Right lung (tissue), 2 donors: ENCODE measurements at regions not wholly inside any gene's neighbourhood (a gene's known extent, or its start where the extent isn't known, plus 50 kb on each side); places are given as distances from the start of the nearest gene placed in this dataset.

ENCODE experiments used
- DNase-seq, 2 donors: peaks; one replicate each; pipeline ENCODE4 v3.0.0-alpha.2; 2013

DNA sequence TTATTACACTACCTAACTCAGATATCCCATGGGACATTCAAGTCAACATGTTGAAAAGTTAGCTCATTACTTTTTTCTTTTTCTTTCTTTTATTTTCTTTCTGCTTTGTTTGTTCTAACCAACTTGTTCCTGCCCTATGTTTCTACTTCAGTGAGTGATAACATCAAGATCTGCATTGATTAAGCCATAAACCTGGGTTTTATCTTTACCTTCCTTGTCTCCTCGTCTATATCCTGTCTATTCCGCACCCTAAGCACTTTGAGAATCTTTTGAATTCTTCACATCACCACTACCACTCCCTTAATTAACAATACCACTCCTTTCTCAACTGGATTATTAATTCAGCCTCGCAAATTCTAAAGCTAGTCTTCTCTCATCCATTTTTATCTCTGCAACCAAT, 81.9 kb upstream of the AVPR1A start:
- DNase-seq: no peak

DNA sequence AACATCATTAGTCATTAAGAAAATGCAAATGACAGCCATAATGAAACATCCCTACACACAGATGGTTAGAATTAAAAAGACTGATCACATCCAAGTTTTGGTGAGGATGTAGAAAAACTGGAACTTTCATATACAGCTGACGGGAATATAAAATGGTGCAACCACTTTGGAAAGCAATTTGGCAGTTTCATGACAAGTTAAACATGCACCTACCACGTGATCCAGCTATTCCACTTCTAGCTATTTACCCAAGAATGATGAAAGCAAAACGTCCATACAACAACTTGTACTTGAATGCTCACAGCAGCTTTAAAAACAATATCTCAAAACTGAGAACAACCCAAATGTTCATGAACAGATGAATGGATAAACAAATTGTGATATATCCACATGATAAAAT, 77.9 kb upstream of the AVPR1A start:
- no peak for DNase-seq

GRCh38 chr12:63226792-63227463, 75.9 kb upstream of the AVPR1A start:
- no peak for DNase-seq

DNA sequence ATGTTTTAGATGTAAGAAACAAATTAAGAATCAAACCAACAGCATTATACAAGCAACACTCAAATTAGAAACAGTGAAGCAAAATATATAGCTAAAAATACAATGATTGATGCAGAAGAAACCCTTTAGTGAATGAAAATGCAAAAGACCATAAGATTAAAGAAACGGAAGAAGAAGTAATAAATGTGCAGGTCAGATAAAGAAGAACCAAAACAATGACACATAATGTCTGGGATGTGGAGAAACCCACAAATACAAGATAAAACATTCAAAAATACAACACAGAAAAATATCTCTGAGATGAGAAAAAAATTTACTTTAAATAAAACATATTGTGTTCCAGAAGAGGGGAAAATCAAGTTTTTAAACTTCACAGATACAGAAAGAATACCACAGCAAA, 73.4 kb upstream of the AVPR1A start:
- no peak for DNase-seq

GRCh38 chr12:63223128-63223527, 72.1 kb upstream of the AVPR1A start:
- DNase-seq: no peak

GRCh38 chr12:63222582-63222981, 71.6 kb upstream of the AVPR1A start:
- no peak for DNase-seq

- no peak for DNase-seq
Observed at GRCh38 chr12:63220921-63221320, 69.9 kb upstream of the AVPR1A start.

DNA sequence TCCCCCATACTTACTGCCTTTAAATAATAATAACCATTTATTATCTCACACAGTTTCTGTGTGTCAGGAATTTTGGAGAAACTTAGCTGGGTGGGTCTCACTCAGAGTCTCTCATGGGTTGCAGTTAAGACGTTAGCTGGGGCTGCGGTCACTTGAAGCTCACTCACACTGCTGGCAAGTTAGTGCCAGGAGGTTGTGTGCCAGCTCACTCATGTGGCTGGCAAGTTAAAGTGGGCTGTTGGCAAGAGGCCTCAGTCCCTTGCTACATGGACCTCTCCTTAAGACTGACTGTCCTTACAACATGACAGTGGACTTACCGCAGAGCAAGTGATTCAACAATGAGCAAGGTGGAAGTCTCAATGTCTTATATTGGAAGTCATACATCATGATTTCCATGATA, 61.3 kb upstream of the AVPR1A start:
- DNase-seq: no peak

GRCh38 chr12:63208956-63209355, 58.0 kb upstream of the AVPR1A start:
- DNase-seq: no peak

DNA sequence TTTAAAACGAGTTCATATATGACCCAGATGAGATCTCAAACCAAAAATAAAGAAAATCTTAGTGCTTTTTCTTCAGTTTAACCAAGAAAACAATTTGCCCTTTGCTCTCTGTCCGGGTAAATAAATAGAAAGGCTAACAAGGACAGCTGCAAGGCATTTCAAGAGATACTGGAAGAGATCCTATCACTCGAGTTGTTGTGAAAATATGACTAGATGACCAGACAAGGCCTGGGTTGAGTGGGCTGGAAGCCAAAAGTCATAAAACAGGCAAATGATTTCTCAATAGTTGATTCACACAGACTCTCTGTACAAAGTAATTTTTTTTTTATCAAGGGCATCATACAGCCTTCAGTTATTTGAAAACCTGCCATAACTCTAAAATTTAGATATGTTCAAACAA, 55.9 kb upstream of the AVPR1A start:
- DNase-seq: peak; percentile 5 to 12

DNA sequence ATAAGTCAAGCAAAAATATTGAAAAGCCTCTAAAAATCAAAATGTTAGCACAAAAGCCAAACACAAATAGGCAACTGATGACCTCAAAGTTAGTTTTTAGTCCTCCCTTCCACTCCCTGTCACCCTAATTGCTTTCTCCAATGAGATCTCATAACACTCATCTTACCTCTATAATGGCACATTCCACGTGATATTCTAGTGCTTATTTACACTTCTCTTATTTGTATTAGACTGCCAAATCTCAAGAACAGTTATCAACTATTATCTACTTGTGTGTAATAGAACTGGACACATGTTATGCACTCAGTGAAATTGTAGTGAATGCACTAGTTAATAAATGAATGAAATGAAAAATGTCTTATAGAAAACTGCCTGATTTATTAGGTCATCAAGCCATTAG, 55.5 kb upstream of the AVPR1A start:
- no peak for DNase-seq
